ENCODE measurements at regions not wholly inside any gene's neighbourhood (a gene's known extent, or its start where the extent isn't known, plus 50 kb on each side); places are given as distances from the start of the nearest gene placed in this dataset.

DNA sequence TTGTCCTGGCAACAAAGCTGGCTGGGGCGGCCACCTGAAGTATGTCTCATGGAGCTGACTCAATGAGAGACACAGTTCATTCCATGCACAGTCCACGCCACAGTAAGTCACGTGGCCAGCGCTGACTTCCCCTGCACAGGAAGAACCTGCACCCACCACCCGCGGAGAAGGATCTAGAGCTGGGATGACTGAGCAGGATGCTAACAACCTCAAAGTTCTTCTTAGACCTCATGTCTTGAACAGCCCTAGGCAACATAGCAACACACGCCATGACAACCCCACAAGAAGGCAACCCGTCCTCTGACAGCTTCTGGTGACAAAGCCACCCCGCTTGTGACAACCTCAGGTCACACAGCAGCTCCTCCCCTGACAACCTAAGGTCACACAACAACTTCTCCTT is 76.9 kb upstream of the B3GAT1 start:
- H3K9me3 ChIP-seq, result peaks cover 0 to 1% (median 0%) of the 10 kb centered on the region in 4 donors
- no peaks in the 10 kb centered on the region for H3K36me3 ChIP-seq
- peaks cover 0 to 29% (median 0%) of the 10 kb centered on the region in 4 donors for H3K27me3 ChIP-seq
- no peak for DNase-seq (ENCODE audit: extremely low spot score)
- TF ChIP-seq, protein P1, sequence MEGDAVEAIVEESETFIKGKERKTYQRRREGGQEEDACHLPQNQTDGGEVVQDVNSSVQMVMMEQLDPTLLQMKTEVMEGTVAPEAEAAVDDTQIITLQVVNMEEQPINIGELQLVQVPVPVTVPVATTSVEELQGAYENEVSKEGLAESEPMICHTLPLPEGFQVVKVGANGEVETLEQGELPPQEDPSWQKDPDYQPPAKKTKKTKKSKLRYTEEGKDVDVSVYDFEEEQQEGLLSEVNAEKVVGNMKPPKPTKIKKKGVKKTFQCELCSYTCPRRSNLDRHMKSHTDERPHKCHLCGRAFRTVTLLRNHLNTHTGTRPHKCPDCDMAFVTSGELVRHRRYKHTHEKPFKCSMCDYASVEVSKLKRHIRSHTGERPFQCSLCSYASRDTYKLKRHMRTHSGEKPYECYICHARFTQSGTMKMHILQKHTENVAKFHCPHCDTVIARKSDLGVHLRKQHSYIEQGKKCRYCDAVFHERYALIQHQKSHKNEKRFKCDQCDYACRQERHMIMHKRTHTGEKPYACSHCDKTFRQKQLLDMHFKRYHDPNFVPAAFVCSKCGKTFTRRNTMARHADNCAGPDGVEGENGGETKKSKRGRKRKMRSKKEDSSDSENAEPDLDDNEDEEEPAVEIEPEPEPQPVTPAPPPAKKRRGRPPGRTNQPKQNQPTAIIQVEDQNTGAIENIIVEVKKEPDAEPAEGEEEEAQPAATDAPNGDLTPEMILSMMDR (IDR thresholded peaks at IDR 0.05), result no peak
- TF ChIP-seq POLR2AphosphoS5 (IDR thresholded peaks at IDR 0.05) (no peak), EP300 (IDR thresholded peaks at IDR 0.05) (no peak), POLR2A (IDR thresholded peaks at IDR 0.05; ENCODE audit: low read depth) (no peak)
- no peaks in the 10 kb centered on the region for H3K4me1 ChIP-seq
- intact Hi-C loops (cut with DNase I), result no loop called here
- no peak overlapping the region for H3K4me3 ChIP-seq
- no peak overlapping the region for H3K27ac ChIP-seq (replicated peaks in 1 of 4)
- 75% methylated on average over 9 of the region's 9 CpGs for WGBS

DNA sequence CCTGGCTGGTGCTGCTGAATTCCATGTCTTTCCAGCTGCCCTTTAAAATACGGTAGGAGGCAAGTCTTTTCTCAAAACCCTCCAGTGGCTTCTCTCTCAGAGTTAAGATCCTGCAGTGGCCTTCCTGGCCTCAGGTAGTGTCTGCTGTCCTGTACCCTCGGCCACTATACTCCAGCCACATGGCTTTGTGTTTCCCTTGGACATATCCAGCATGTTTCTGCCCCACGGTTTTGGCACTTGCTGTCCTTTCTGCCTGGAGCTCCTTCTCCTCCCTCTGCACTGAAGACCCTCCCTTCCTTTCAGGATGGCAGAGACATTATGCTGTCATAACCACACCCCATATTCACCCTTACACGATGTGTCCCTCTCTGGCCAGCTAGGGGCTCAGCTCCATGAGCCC is 76.5 kb upstream of the B3GAT1 start:
- no peak for DNase-seq (ENCODE audit: extremely low spot score)
- TF ChIP-seq POLR2AphosphoS5 (IDR thresholded peaks at IDR 0.05) (no peak), EP300 (IDR thresholded peaks at IDR 0.05) (no peak), POLR2A (IDR thresholded peaks at IDR 0.05; ENCODE audit: low read depth) (no peak)
- TF ChIP-seq, protein P1 (IDR thresholded peaks at IDR 0.05), result no peak
- H3K4me1 ChIP-seq, result no peaks in the 10 kb centered on the region
- peaks cover 0 to 29% (median 0%) of the 10 kb centered on the region in 4 donors for H3K27me3 ChIP-seq
- no peak overlapping the region for H3K4me3 ChIP-seq
- no peaks in the 10 kb centered on the region for H3K36me3 ChIP-seq
- WGBS, result 73% methylated on average over 4 of the region's 4 CpGs
- no peaks in the 10 kb centered on the region for H3K9me3 ChIP-seq
- intact Hi-C loops (cut with DNase I), result no loop called here
- no peak overlapping the region for H3K27ac ChIP-seq (replicated peaks in 1 of 4)

DNA sequence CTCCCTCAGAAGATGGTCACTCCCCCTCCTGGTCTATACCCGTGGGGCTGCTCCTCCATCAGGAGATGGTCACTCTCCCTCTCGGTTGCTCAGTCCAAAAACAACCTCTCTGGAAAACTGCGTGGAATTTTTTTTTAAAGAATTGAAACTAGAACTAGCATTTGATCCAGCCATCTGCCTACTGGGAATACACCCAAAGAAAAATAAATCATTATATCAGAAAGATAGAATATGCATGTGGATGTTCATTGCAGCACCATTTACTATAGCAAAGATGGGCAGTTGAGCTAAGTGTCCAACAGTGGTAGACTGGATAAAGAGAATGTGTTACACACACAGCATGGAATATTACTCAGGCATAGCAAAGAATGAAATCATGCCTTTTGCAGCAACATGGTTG is 75.7 kb upstream of the B3GAT1 start:
- peaks cover 0 to 29% (median 0%) of the 10 kb centered on the region in 4 donors for H3K27me3 ChIP-seq
- no peak overlapping the region for H3K4me3 ChIP-seq
- H3K27ac ChIP-seq (replicated peaks in 1 of 4), result no peak overlapping the region
- intact Hi-C loops (cut with DNase I), result no loop called here
- no peaks in the 10 kb centered on the region for H3K4me1 ChIP-seq
- no peak for DNase-seq (ENCODE audit: extremely low spot score)
- H3K36me3 ChIP-seq, result no peaks in the 10 kb centered on the region
- 81% methylated on average over 3 of the region's 3 CpGs for WGBS
- H3K9me3 ChIP-seq, result no peaks in the 10 kb centered on the region
- TF ChIP-seq POLR2A (IDR thresholded peaks at IDR 0.05; ENCODE audit: low read depth), result no peak
- TF ChIP-seq EP300 (IDR thresholded peaks at IDR 0.05), result no peak
- TF ChIP-seq, protein P1 (IDR thresholded peaks at IDR 0.05), result no peak
- no peak for TF ChIP-seq POLR2AphosphoS5 (IDR thresholded peaks at IDR 0.05)

DNA sequence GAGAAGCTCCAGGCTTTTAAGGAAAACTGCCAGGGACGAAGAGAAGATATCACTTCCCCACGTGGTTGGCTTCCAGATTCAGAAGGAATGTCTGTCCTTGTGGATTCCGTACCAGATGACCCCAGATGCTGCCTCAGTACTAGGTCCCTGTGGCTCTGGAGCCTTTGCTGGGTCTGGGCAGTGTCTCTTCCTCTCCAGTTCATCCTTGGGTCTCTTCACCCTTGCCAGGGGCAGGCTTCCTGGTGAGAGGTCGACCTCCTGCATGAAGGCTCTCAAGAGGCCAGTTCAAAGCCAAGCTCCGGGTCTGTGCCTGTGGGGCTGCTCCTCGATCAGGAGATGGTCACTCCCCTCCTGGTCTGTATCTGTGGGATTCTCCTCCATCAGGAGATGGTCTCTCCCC is 74.7 kb upstream of the B3GAT1 start:
- 63% methylated on average over 3 of the region's 6 CpGs for WGBS
- H3K4me3 ChIP-seq, result no peak overlapping the region
- intact Hi-C loops (cut with DNase I), result no loop called here
- TF ChIP-seq, protein P1 (IDR thresholded peaks at IDR 0.05), result no peak
- no peak for TF ChIP-seq POLR2AphosphoS5 (IDR thresholded peaks at IDR 0.05)
- TF ChIP-seq EP300 (IDR thresholded peaks at IDR 0.05), result no peak
- TF ChIP-seq POLR2A (IDR thresholded peaks at IDR 0.05; ENCODE audit: low read depth), result no peak
- no peaks in the 10 kb centered on the region for H3K36me3 ChIP-seq
- no peak overlapping the region for H3K27ac ChIP-seq (replicated peaks in 1 of 4)
- H3K27me3 ChIP-seq, result peaks cover 0 to 36% (median 0%) of the 10 kb centered on the region in 4 donors
- no peak for DNase-seq (ENCODE audit: extremely low spot score)
- no peaks in the 10 kb centered on the region for H3K9me3 ChIP-seq
- no peaks in the 10 kb centered on the region for H3K4me1 ChIP-seq

DNA sequence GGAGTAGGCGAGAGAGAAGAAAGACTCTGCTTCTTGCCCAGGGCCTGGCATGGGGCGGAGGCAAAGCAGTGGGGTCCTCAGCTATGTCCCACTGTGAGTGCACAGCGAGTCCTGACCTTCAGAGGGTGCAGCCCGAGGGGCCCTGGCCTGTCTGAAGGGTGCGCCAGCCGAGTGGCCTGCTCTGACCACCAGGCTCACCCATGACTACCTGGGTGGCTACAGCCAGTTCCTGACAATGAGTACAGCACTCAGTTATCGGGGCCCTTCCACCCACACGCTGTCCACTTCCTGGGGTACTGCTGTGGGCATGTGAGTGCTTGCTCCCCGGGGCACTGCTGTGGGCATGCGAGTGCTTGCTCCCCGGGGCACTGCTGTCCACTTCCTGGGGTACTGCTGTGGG is 74.1 kb upstream of the B3GAT1 start:
- Histone ChIP-seq H3K4me1 (no peaks in the 10 kb centered on the region), H3K9me3 (no peaks in the 10 kb centered on the region), H3K27me3 (peaks cover 0 to 40% (median 0%) of the 10 kb centered on the region in 4 donors), H3K36me3 (no peaks in the 10 kb centered on the region), H3K4me3 (no peak overlapping the region), H3K27ac (replicated peaks in 1 of 4) (no peak overlapping the region)
- intact Hi-C loops (cut with DNase I), result no loop called here
- TF ChIP-seq POLR2AphosphoS5 (IDR thresholded peaks at IDR 0.05) (no peak), POLR2A (IDR thresholded peaks at IDR 0.05; ENCODE audit: low read depth) (no peak), EP300 (IDR thresholded peaks at IDR 0.05) (no peak)
- TF ChIP-seq, protein P1 (IDR thresholded peaks at IDR 0.05), result no peak
- WGBS, result 78% methylated on average over 6 of the region's 11 CpGs
- no peak for DNase-seq (ENCODE audit: extremely low spot score)

Data from esophagus muscularis mucosa (tissue), 4 donors.